Nucleus accumbens (tissue), 56 donors: ENCODE measurements at regions not wholly inside any gene's neighbourhood (a gene's known extent, or its start where the extent isn't known, plus 50 kb on each side); places are given as distances from the start of the nearest gene placed in this dataset.

Source experiments
- DNase-seq, 56 donors: peaks; one replicate each; lab custom pipeline; 2025; lab: John Stamatoyannopoulos, UW

GRCh38 chr11:25943031-25943430 is 388.9 kb upstream of the ANO3 start:
- DNase-seq, result no peak

- DNase-seq, result no peak
Measured at GRCh38 chr11:25943777-25944661, 387.9 kb upstream of the ANO3 start.

- DNase-seq, result no peak
Measured at GRCh38 chr11:25949918-25950317, 382.0 kb upstream of the ANO3 start.

GRCh38 chr11:25953006-25953405 is 378.9 kb upstream of the ANO3 start:
- DNase-seq, result no peak

GRCh38 chr11:25958045-25958444 is 373.9 kb upstream of the ANO3 start:
- DNase-seq, result no peak

- DNase-seq, result no peak
Measured at GRCh38 chr11:25961539-25961938, 370.4 kb upstream of the ANO3 start.

- no peak for DNase-seq
Measured at GRCh38 chr11:25970726-25971508, 361.0 kb upstream of the ANO3 start.

GRCh38 chr11:25980091-25980490 is 351.8 kb upstream of the ANO3 start:
- no peak for DNase-seq

GRCh38 chr11:25981998-25982397 is 349.9 kb upstream of the ANO3 start:
- peak in 2 of 56 donors; percentile 3 to 5 for DNase-seq

- no peak for DNase-seq
Measured at GRCh38 chr11:25983280-25983679, 348.6 kb upstream of the ANO3 start.

- DNase-seq, result no peak
Measured at GRCh38 chr11:25988178-25988577, 343.8 kb upstream of the ANO3 start.

GRCh38 chr11:25990406-25990805 is 341.5 kb upstream of the ANO3 start:
- no peak for DNase-seq

- DNase-seq, result no peak
Measured at GRCh38 chr11:25991476-25991875, 340.5 kb upstream of the ANO3 start.

- DNase-seq, result no peak
Measured at GRCh38 chr11:25992294-25992693, 339.6 kb upstream of the ANO3 start.

GRCh38 chr11:25993016-25993415 is 338.9 kb upstream of the ANO3 start:
- no peak for DNase-seq

- DNase-seq, result no peak
Measured at GRCh38 chr11:26011474-26011873, 320.5 kb upstream of the ANO3 start.

GRCh38 chr11:26014456-26015115 is 317.3 kb upstream of the ANO3 start:
- peak in 1 of 56 donors; percentile 3 for DNase-seq

GRCh38 chr11:26017322-26017860 is 314.5 kb upstream of the ANO3 start:
- DNase-seq, result no peak

GRCh38 chr11:26017903-26018302 is 314.0 kb upstream of the ANO3 start:
- DNase-seq, result no peak

GRCh38 chr11:26018336-26018735 is 313.6 kb upstream of the ANO3 start:
- no peak for DNase-seq

GRCh38 chr11:26019386-26019785 is 312.5 kb upstream of the ANO3 start:
- no peak for DNase-seq
